DOHH2 (cell line): ENCODE measurements at regions not wholly inside any gene's neighbourhood (a gene's known extent, or its start where the extent isn't known, plus 50 kb on each side); places are given as distances from the start of the nearest gene placed in this dataset.

ENCODE experiments used
- CTCF ChIP-seq: fragments of 200-600 bp; sonication (generic); IDR thresholded peaks from one replicate; pipeline ENCODE4 v1.5.1; 2014; ENCODE audit warnings: antibody characterized with exemption, mild to moderate bottlenecking, low read depth, low read length; ENCODE audit not compliant: poor library complexity, severe bottlenecking
- EZH2phosphoT487 ChIP-seq: fragments of 200-600 bp; sonication (generic); IDR thresholded peaks from 2 replicates; pipeline ENCODE4 v1.6.1; 2017; ENCODE audit warnings: borderline replicate concordance, mild to moderate bottlenecking, antibody characterized with exemption, low read length, moderate library complexity, mixed read lengths

GRCh38 chr11:134501406-134502152 lies 89.5 kb upstream of the B3GAT1 start:
- no peak for TF ChIP-seq CTCF
- TF ChIP-seq EZH2phosphoT487: no peak
